NOMO-1 (cell line): ENCODE measurements at regions not wholly inside any gene's neighbourhood (a gene's known extent, or its start where the extent isn't known, plus 50 kb on each side); places are given as distances from the start of the nearest gene placed in this dataset.
"Not testable (repeated sequence)": the region's sequence is repeated elsewhere in the genome, so short reads cannot be mapped to it uniquely, and the experiment has no call there.

ENCODE experiments used
- DNase-seq, 2 experiments: peaks; one replicate each; lab custom pipeline; 2025; ENCODE audit not compliant: unreplicated experiment in 2 of 2; lab: John Stamatoyannopoulos, UW

- DNase-seq: no peak
Observed at GRCh38 chr22:35475545-35475944, 65.1 kb upstream of the RASD2 start.

- DNase-seq: no peak
Observed at GRCh38 chr22:35476341-35476740, 64.3 kb upstream of the RASD2 start.

GRCh38 chr22:35477911-35478582 is 62.6 kb upstream of the RASD2 start:
- DNase-seq: peak; percentile 86 to 94

GRCh38 chr22:35478633-35479107 is 62.0 kb upstream of the RASD2 start:
- DNase-seq: no peak

DNA sequence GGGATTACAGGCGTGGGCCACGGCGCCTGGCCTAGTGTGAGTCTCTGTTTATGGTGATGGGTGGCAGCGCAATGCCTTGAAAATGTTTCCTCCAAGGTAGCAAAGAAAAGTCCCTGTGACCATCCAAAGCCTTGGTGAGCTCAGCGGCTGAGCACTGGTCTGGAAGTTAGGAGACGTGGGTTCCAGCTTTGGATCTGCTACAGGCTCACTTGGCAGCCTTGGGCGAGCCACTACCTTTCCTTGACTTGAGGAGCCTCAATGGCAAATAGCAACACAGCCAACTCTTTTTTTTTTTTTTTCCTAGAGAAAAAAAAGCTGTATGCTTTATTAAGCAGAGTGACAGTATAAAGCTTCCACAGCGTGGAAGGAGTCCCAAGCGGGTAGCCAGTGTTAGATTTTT is 61.3 kb upstream of the RASD2 start:
- no peak for DNase-seq

DNA sequence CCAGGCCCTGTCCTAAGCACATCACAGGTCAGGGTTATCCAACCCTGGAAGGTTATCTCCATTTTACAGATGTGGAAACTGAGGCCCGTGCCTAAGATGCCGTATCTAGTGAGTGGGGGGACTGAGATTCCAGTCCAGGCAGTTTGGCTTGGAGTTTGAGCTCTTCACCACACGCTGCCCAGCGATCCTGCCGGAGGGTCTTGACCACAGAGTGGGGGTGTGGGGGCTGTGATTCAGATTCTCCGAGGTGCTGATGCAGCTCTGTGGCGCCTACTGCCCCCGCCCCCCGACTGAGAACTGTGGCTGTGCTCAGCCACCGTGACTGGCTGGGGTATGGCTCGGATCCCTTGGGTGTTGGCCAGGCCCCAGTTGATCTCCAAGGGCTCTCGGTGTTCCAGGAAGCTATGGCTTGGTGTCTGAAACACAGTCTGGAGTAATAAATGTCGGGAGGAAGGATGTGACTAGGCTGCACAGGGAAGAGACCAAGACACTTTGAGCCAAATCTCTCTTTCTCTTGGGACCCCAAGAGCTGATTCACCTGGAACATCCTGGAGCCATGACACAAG is 60.6 kb upstream of the RASD2 start:
- DNase-seq: no peak

GRCh38 chr22:35480627-35481550 is 59.7 kb upstream of the RASD2 start:
- no peak for DNase-seq

- DNase-seq: no peak
Observed at GRCh38 chr22:35482311-35482710, 58.3 kb upstream of the RASD2 start.

GRCh38 chr22:35482974-35483373 is 57.7 kb upstream of the RASD2 start:
- no peak for DNase-seq

GRCh38 chr22:35483730-35484129 is 56.9 kb upstream of the RASD2 start:
- DNase-seq: no peak

GRCh38 chr22:35484651-35485556 is 55.7 kb upstream of the RASD2 start:
- DNase-seq: no peak

DNA sequence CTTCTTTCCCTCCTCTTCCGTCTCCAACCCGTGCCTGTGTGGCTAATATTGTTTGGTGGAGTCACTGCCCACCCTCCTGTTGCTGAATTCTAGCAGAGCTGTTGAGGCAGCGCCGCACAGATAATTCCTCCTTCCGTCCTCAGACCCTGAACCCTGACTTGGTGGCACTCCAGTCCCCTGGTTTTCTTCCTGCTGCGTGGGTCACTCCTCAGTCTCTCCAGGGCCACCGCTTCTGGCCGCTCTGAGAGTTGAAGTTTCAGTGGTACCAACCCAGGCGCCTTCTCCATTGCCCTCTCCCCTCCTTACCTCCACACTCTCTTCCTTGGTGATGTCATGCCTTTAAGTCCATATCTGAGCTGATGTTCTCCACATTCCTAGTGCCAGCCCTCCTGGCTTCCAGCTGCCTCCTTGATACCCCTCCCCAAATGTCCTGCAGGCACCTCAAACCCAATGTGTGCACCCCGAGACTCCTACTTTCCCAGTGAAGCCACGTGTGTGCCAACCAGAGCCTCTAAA is 54.5 kb upstream of the RASD2 start:
- DNase-seq: no peak

GRCh38 chr22:35487623-35488022 is 53.0 kb upstream of the RASD2 start:
- not testable (repeated sequence) for DNase-seq

GRCh38 chr22:35488513-35488912 is 52.1 kb upstream of the RASD2 start:
- DNase-seq: no peak

DNA sequence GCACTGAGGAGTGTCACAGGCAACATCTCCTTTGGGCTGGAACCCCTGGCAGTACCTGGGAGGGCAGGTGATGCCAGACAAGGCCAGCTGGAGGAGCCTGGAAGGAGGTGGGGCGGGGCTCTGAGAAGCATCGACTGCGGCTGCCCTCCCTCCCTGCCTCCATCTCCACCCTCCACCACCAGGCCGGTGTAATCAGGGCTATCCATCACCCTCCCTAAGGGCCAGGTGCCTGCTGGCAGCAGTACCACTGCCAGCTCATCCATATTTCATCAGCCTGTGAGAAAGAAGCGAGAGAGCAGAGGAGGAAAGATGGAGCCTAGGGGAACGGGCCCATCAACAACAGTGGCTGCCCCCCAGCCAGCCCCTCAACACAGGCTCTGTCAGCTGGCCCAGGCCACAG is 51.4 kb upstream of the RASD2 start:
- DNase-seq: no peak
